ENCODE measurements at regions not wholly inside any gene's neighbourhood (a gene's known extent, or its start where the extent isn't known, plus 50 kb on each side); places are given as distances from the start of the nearest gene placed in this dataset.
"Not testable (repeated sequence)": the region's sequence is repeated elsewhere in the genome, so short reads cannot be mapped to it uniquely, and the experiment has no call there.

DNA sequence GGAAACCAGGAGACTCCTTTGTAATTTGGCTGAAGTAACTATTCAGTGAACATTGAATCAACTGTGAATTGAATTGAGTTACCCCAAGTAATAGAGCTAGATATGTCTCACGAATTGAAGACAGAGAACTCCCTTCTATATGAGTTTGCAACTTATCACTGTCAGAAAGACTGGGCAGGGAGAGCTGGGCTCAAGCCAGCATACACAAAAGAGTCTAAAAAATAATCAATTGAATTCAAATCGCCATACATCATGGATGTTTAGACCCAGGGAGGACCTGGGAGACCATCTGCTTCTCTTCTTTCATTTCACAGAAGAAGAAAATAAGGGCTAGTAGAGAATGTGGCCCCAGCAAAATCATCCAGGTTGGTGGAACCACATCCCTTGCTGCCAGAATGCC lies 503.1 kb upstream of the AUTS2 start:
- DNase-seq (ENCODE audit: low read depth) = no peak

DNA sequence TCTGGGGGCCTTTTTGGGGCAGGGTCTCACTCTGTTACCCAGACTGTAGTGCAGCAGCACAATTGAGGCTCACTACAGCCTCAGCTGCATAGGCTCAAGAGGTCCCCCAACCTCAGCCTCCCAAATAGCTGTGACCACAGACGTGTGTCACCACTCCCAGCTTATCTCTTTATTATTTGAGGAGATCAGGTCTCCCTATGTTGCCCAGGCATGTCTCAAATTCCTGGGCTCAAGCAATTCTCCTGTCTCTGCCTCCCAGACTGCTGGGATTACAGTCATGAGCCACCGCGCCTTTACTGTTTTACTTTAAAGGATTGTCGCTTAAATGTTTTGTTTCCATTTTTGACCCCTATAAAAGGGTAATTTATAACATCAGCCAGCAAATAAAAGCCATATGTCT lies 502.6 kb upstream of the AUTS2 start:
- no peak overlapping the region for H3K4me3 ChIP-seq (ENCODE audit: low read depth, low read length)
- TF ChIP-seq, protein P1, sequence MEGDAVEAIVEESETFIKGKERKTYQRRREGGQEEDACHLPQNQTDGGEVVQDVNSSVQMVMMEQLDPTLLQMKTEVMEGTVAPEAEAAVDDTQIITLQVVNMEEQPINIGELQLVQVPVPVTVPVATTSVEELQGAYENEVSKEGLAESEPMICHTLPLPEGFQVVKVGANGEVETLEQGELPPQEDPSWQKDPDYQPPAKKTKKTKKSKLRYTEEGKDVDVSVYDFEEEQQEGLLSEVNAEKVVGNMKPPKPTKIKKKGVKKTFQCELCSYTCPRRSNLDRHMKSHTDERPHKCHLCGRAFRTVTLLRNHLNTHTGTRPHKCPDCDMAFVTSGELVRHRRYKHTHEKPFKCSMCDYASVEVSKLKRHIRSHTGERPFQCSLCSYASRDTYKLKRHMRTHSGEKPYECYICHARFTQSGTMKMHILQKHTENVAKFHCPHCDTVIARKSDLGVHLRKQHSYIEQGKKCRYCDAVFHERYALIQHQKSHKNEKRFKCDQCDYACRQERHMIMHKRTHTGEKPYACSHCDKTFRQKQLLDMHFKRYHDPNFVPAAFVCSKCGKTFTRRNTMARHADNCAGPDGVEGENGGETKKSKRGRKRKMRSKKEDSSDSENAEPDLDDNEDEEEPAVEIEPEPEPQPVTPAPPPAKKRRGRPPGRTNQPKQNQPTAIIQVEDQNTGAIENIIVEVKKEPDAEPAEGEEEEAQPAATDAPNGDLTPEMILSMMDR (conservative IDR thresholded peaks at IDR 0.05; ENCODE audit: low read depth, low read length) = no peak
- no peak for DNase-seq (ENCODE audit: low read depth)

More for the DNA sequence above, 503.1 kb upstream of the AUTS2 start:
- H3K4me3 ChIP-seq (ENCODE audit: low read depth, low read length) = no peak overlapping the region
- TF ChIP-seq, protein P1 (conservative IDR thresholded peaks at IDR 0.05; ENCODE audit: low read depth, low read length) = no peak

DNA sequence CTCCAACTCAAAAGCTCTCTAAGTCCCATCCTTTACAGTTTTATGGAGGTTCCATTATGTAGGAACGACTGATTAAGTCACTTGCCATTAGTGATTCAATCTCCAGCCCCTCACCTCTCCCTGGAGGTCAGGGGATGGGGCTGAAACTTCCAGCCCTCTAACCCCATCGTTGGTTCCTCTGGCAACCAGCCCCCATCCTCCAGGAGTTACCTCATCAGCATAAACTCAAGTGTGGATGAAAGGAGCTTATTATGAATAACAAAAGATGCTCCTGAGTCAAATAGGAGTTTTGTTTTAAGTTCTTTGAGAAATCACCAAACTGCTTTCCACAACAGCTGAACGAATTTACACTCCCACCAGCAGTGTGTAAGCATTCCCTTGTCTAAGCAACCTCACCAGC lies 494.3 kb upstream of the AUTS2 start:
- no peak overlapping the region for H3K4me3 ChIP-seq (ENCODE audit: low read depth, low read length)
- TF ChIP-seq, protein P1 (conservative IDR thresholded peaks at IDR 0.05; ENCODE audit: low read depth, low read length) = no peak
- no peak for DNase-seq (ENCODE audit: low read depth)

DNA sequence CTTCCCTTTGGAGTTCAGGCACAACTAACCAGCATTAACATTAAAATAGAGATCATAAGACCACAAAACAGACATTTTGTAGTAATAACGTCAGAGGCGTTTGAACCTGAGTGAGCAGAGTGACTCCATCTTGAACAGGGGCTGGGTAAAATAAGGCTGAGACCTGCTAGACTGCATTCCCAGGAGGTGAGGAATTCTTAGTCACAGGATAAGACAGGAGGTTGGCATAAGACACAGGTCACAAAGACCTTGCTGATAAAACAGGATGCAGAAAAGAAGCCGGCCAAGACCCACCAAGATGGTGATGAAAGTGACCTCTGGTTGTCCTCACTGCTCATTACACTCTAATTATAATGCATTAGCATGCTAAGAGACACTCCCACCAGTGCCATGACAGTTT lies 493.2 kb upstream of the AUTS2 start:
- no peak for DNase-seq (ENCODE audit: low read depth)
- no peak overlapping the region for H3K4me3 ChIP-seq (ENCODE audit: low read depth, low read length)
- TF ChIP-seq, protein P1 (conservative IDR thresholded peaks at IDR 0.05; ENCODE audit: low read depth, low read length) = no peak

DNA sequence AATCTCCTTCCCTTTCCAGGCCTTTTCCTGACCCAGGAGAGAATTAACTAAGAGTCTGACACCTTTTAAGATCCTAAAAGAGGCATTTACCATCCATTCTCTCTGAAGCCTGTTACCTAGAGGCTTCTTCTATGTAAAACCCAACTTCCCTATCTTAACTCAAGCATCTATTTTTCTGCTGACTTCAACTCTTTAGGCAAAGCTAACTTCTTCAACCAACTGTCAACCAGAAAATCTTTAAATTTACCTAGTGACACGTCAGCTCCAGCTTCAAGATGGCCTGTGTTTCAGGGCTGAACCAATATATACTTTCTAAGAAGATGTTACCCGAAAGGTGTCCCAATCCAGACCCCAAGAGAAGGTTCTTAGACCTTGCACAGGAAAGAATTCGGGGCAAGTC lies 492.3 kb upstream of the AUTS2 start:
- no peak for DNase-seq (ENCODE audit: low read depth)
- TF ChIP-seq, protein P1 (conservative IDR thresholded peaks at IDR 0.05; ENCODE audit: low read depth, low read length) = no peak
- no peak overlapping the region for H3K4me3 ChIP-seq (ENCODE audit: low read depth, low read length)

DNA sequence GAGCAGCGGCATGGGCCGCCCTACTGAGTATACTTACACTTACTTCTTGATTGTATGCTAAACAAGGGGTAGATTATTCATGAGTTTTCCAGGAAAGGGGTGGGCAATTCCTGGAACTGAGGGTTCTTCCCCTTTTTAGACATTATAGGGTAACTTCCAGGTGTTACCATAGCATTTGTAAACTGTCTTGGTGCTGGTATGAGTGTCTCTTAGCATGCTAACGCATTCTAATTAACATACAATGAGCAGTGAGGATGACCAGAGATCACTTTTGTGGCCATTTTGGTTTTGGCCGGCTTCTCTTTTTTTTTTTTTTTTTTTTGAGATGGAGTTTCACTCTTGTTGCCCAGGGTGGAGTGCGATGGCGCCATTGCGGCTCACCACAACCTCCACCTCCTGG lies 491.8 kb upstream of the AUTS2 start:
- not testable (repeated sequence) for DNase-seq (ENCODE audit: low read depth); H3K4me3 ChIP-seq (ENCODE audit: low read depth, low read length)

DNA sequence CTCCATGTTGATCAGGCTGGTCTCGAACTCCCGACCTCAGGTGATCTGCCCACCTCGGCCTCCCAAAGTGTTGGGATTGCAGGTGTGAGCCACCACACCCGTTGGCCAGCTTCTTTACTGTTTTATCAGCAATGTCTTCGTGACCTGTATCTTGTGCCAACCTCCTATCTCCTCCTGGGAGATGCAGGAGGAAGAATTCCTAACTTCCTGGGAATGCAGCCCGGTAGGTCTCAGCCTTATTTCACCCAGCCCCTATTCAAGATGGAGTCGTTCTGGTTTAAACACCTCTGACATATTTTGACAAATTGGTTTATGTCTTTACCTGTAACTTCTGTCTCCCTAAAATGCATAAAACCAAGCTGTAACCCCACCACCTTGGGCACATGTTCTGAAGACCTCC lies 491.3 kb upstream of the AUTS2 start:
- DNase-seq (ENCODE audit: low read depth); H3K4me3 ChIP-seq (ENCODE audit: low read depth, low read length): not testable (repeated sequence)

DNA sequence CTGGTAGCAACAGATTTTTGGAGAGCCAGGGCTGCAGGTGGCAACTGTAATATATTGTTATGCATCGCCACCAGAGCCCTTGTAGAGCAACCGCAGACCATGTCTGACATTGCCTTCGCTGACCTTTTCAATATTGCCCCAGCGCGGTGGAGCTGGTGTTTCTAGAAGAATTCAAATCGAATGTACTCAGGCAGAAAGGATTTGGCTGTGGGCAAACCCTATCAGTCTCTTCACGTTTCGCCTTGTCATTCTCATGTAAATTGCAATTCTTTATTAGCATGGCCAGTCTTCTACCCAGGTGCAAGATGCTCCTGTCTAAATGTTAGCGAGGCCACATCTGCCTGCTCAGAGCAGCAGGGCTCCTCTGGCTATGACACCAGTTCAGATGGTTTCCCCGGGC lies 490.2 kb upstream of the AUTS2 start:
- no peak for DNase-seq (ENCODE audit: low read depth)
- TF ChIP-seq, protein P1 (conservative IDR thresholded peaks at IDR 0.05; ENCODE audit: low read depth, low read length) = no peak
- H3K4me3 ChIP-seq (ENCODE audit: low read depth, low read length) = no peak overlapping the region

Data from epithelial cell of proximal tubule (primary cell).